ENCODE measurements at regions not wholly inside any gene's neighbourhood (a gene's known extent, or its start where the extent isn't known, plus 50 kb on each side); places are given as distances from the start of the nearest gene placed in this dataset.

DNA sequence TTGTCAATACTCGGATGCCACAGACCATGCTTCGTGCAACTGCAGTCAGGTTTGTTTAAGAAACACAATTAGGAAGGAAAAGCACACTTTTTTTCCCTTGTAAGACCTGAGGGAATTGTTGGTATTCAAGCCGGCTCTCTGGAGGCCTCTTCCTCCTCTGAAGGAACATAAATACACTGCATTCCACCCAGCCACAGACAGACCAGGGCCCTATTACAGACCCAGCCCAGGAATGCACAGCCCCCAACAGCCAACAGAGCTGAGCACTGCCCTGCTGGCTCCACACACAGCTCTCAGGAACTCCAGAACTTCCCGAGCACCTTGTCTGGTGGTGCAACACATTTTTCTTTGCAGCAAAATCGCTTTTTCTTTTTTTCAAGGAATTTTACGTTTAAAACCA lies 488.7 kb upstream of the PROK2 start:
- no peak for DNase-seq (ENCODE audit: extremely low read depth, insufficient read length)
- H3K36me3 ChIP-seq (ENCODE audit: control insufficient read depth, insufficient read depth, low read length): no peaks in the 10 kb centered on the region
- H3K4me3 ChIP-seq (replicated peaks; ENCODE audit: low read depth, low read length): no peak overlapping the region
- TF ChIP-seq, protein P1, sequence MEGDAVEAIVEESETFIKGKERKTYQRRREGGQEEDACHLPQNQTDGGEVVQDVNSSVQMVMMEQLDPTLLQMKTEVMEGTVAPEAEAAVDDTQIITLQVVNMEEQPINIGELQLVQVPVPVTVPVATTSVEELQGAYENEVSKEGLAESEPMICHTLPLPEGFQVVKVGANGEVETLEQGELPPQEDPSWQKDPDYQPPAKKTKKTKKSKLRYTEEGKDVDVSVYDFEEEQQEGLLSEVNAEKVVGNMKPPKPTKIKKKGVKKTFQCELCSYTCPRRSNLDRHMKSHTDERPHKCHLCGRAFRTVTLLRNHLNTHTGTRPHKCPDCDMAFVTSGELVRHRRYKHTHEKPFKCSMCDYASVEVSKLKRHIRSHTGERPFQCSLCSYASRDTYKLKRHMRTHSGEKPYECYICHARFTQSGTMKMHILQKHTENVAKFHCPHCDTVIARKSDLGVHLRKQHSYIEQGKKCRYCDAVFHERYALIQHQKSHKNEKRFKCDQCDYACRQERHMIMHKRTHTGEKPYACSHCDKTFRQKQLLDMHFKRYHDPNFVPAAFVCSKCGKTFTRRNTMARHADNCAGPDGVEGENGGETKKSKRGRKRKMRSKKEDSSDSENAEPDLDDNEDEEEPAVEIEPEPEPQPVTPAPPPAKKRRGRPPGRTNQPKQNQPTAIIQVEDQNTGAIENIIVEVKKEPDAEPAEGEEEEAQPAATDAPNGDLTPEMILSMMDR (IDR thresholded peaks at IDR 0.05; ENCODE audit: insufficient read depth, low read length, poor library complexity, severe bottlenecking): no peak
- no peaks in the 10 kb centered on the region for H3K27me3 ChIP-seq (replicated peaks; ENCODE audit: control insufficient read depth, insufficient read depth, low read length)

GRCh38 chr3:72272356-72272755 lies 487.4 kb upstream of the PROK2 start:
- TF ChIP-seq, protein P1 (IDR thresholded peaks at IDR 0.05; ENCODE audit: insufficient read depth, low read length, poor library complexity, severe bottlenecking): no peak
- H3K36me3 ChIP-seq (ENCODE audit: control insufficient read depth, insufficient read depth, low read length): no peaks in the 10 kb centered on the region
- DNase-seq (ENCODE audit: extremely low read depth, insufficient read length): no peak

GRCh38 chr3:72271923-72272322 lies 487.0 kb upstream of the PROK2 start:
- TF ChIP-seq, protein P1 (IDR thresholded peaks at IDR 0.05; ENCODE audit: insufficient read depth, low read length, poor library complexity, severe bottlenecking): no peak

More at GRCh38 chr3:72272356-72272755, 487.4 kb upstream of the PROK2 start:
- no peaks in the 10 kb centered on the region for H3K27me3 ChIP-seq (replicated peaks; ENCODE audit: control insufficient read depth, insufficient read depth, low read length)
- H3K4me3 ChIP-seq (replicated peaks; ENCODE audit: low read depth, low read length): no peak overlapping the region

GRCh38 chr3:72271216-72271615 lies 486.3 kb upstream of the PROK2 start:
- TF ChIP-seq, protein P1 (IDR thresholded peaks at IDR 0.05; ENCODE audit: insufficient read depth, low read length, poor library complexity, severe bottlenecking): no peak
- Histone ChIP-seq H3K36me3 (ENCODE audit: control insufficient read depth, insufficient read depth, low read length) (no peaks in the 10 kb centered on the region), H3K4me3 (replicated peaks; ENCODE audit: low read depth, low read length) (no peak overlapping the region), H3K27me3 (replicated peaks; ENCODE audit: control insufficient read depth, insufficient read depth, low read length) (no peaks in the 10 kb centered on the region)
- no peak for DNase-seq (ENCODE audit: extremely low read depth, insufficient read length)

More at GRCh38 chr3:72271923-72272322, 487.0 kb upstream of the PROK2 start:
- Histone ChIP-seq H3K27me3 (replicated peaks; ENCODE audit: control insufficient read depth, insufficient read depth, low read length) (no peaks in the 10 kb centered on the region), H3K36me3 (ENCODE audit: control insufficient read depth, insufficient read depth, low read length) (no peaks in the 10 kb centered on the region), H3K4me3 (replicated peaks; ENCODE audit: low read depth, low read length) (no peak overlapping the region)
- no peak for DNase-seq (ENCODE audit: extremely low read depth, insufficient read length)

DNA sequence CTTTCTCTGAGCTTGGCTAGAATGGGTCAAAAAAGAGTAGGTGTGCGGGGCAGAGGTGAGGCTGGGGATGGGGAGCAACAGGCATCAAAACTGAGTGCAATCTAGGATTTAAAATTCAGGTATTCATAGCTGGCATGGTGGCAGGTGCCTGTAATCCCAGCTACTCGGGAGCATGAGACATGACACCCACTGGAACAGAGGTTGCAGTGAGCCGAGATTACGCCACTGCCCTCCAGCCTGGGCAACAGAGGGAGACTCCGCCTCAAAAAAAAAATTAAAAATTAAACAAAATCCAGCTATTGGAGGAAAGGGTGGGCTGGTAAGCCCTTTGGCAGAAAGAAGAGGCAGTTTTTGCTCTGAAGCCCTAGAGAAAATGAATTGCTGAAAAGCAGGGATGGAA lies 485.8 kb upstream of the PROK2 start:
- Histone ChIP-seq H3K36me3 (ENCODE audit: control insufficient read depth, insufficient read depth, low read length) (no peaks in the 10 kb centered on the region), H3K27me3 (replicated peaks; ENCODE audit: control insufficient read depth, insufficient read depth, low read length) (no peaks in the 10 kb centered on the region), H3K4me3 (replicated peaks; ENCODE audit: low read depth, low read length) (no peak overlapping the region)
- no peak for DNase-seq (ENCODE audit: extremely low read depth, insufficient read length)
- TF ChIP-seq, protein P1 (IDR thresholded peaks at IDR 0.05; ENCODE audit: insufficient read depth, low read length, poor library complexity, severe bottlenecking): no peak

- Histone ChIP-seq H3K27me3 (replicated peaks; ENCODE audit: control insufficient read depth, insufficient read depth, low read length) (no peaks in the 10 kb centered on the region), H3K36me3 (ENCODE audit: control insufficient read depth, insufficient read depth, low read length) (no peaks in the 10 kb centered on the region), H3K4me3 (replicated peaks; ENCODE audit: low read depth, low read length) (no peak overlapping the region)
- TF ChIP-seq, protein P1 (IDR thresholded peaks at IDR 0.05; ENCODE audit: insufficient read depth, low read length, poor library complexity, severe bottlenecking): no peak
- peak; percentile 55 for DNase-seq (ENCODE audit: extremely low read depth, insufficient read length)
Measured at GRCh38 chr3:72270072-72270681, 485.2 kb upstream of the PROK2 start.
